GM19397 (cell line): ENCODE measurements at regions not wholly inside any gene's neighbourhood (a gene's known extent, or its start where the extent isn't known, plus 50 kb on each side); places are given as distances from the start of the nearest gene placed in this dataset.
"Not testable (repeated sequence)": the region's sequence is repeated elsewhere in the genome, so short reads cannot be mapped to it uniquely, and the experiment has no call there.

ENCODE experiments used
- ATAC-seq: cut with Tn5 transposase; IDR thresholded peaks from one replicate; pipeline ENCODE4 v1.9.1; 2021; ENCODE audit warnings: mild to moderate bottlenecking, moderate library complexity; ENCODE audit not compliant: unreplicated experiment

GRCh38 chr14:30413184-30413583 is 145.8 kb upstream of the G2E3 start:
- ATAC-seq = not testable (repeated sequence)

DNA sequence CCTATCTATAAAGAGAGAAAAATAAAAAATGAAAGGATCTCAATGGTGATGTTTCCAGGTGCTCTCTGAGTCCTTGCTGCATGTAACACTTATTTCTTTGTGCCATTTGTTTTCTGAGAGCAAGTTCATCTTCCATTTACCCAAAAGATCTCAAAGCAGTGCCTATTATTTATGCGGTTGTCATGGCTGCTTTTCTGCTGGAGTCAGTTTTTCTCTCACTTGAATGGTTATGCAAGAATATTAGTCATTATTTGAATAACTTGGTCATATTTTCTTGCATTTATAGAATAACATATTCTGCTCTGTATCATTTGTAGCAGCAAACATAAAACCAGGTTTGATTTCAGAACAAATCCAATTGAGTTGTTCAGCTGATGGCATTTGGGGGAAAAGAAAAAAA is 141.8 kb upstream of the G2E3 start:
- no peak for ATAC-seq

DNA sequence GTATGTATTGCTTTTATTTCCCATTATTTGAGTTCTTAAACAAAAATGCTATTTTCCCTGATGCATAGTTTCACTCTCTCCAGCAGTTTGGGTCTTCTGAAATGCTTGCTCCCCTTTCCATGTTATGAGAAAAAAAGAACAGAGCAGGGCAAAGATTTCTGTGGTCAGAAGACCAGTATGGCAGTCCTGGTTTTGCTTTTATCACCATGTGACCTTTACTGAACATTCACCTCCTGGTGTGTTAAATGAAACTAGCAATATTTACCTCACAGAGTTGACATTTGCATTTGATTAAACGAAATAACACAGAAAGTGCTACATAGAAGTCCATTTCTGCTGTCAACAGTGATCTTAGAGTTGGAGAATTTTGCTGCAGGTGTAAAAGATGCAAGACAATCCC is 141.0 kb upstream of the G2E3 start:
- no peak for ATAC-seq

DNA sequence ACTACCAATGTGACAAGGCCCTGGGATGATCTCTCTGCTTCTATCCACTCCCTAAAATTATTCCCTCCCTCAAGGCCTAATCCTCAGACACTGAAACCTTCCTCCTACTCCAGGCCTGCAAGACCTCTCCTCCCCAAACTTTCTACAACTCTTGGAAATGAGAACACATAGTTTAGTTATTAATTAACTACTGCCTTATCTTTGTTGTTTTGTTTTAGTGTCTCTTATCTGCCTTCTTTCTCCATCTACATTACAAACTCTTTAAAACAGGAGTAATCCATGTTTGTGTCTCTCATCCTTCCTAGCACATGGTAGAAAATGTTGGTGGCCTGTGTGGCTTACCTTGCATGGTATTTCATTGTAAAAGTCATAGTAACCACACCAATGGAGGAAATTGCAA is 139.9 kb upstream of the G2E3 start:
- no peak for ATAC-seq

DNA sequence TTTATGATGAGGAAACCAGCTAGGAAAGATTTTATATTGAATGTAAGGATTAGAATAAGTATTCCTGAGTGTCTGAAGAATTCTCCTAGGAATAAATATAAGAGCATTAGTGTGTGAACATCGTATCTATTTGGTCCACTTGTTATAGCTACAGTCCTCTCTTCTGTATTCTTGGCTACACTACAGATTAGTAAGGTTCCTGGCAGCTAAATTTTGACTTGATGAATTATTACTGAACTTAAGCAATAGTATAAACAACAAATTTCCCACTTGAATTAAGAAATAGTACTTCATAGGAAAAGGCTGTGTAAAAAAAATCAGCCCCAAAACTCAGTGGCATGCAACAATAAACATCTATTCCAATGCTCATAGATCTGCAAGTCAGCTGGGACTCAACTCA is 138.4 kb upstream of the G2E3 start:
- no peak for ATAC-seq

DNA sequence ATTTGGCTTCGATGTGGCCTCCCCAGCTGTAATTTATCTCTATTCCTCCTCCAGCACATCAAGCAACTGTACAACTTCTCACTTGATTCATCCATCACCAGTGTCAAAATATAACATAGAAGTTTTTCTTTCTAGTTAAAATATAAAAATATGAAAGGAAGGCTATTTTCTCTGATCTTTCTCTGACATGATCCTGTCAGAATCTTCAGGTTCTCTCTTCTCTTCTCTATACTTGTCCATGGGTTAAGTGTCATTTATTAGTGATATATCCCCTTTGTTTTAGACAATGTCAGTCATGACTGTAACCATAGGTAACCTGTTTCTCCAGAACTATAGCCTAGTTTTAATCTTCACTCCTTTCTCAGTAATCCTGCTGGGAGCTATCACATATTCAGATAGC is 132.5 kb upstream of the G2E3 start:
- no peak for ATAC-seq

DNA sequence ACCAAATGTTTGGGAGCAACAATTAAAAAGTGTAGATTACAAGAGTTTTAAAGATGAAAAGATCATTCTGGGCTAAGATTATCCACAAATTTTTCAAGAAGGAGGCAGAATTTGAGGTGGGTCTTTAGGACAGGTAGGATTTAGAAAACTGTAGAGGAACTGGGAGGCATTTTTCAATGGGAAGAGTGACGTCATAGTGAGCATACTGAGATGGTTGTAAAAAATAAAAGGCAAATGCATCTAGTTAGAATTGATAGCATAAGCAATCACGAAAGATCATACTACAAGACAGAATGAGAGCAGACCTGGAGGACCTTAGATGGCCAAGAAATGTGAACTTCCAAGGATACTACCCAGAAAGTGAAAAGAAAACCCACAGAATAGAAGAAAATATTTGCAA is 131.6 kb upstream of the G2E3 start:
- ATAC-seq = no peak

- no peak for ATAC-seq
Observed at GRCh38 chr14:30427846-30428245, 131.1 kb upstream of the G2E3 start.

- no peak for ATAC-seq
Observed at GRCh38 chr14:30431552-30431951, 127.4 kb upstream of the G2E3 start.

DNA sequence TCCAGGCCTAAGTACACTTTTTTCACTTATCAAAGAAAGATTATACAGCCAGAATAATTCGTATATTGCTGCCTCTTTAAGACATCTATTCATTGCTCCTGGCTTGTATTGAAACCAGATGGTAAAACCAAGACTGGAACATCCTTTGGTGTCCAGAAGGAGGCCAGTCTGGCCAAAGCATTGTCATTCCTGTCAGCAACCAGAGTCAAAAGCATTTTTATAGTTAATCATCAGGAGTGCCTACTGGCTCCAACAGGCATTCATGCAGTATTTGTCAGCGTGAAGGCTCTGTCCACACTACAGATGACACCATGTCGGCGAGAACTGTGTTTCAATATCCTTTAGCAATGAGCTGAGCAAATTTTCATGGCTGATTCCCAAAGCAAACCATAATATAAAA is 118.0 kb upstream of the G2E3 start:
- no peak for ATAC-seq

- ATAC-seq = no peak
Observed at GRCh38 chr14:30443368-30444007, 115.5 kb upstream of the G2E3 start.

- ATAC-seq = no peak
Observed at GRCh38 chr14:30444451-30444850, 114.5 kb upstream of the G2E3 start.

- ATAC-seq = no peak
Observed at GRCh38 chr14:30445011-30445793, 113.8 kb upstream of the G2E3 start.

DNA sequence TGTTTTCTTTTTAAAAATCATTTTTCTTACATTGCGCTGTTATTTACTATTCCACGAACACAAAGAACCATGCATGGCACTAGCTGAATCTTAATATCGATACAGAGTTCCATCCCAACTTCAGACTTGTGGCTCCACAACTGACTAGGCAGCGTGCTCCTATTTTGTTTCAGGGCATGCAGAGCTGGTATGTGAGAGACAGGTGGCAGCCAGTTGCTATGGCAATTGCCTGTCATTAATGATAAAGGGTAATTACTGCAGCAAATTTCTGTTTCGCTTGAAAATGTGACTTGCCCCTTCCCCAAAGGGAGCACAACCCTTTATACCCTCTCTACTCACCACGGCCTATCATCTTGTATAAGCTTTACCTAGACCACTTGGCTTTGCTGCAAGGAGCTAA is 113.1 kb upstream of the G2E3 start:
- no peak for ATAC-seq

DNA sequence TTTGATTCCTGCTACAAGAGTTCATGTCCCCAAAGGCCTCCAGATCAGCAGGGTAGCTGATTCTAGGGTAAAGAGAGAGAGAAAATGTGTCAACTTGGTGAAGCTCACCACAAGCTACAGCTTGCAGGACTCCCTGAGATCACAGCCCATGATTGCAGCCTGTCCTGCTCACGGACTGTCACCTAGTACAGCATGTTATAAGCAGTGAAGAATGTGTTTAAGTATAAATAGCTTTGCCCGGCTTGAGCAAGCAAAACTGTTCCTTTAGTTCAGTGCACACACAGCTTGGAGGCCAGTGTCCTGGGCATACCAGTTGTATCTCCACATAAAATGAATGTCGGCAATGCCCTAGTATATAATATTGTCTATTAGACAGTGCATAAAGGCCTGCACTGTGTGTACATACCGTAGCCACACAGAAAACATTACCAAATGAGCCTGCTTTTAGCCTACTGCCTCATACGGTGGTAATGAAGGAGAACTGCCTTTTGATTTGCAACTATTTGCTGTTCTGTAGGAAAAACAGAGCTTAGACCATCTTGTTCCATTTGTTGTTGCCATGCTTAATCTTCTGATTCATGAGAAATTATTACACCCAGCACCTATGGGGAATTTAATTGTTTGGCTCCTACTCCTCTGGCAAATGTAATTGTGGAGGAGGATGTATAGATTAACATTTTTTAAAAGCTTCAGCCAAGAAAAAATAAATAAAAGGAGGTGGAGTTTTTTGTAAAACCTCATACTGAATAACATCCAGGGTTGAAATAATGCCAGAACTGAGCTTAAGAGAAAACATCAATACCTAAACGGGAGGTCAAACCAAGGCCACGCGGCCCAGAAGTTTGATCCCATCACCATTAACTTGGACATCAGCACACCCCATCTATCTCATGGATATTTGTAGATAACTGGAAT is 108.1 kb upstream of the G2E3 start:
- ATAC-seq = no peak

GRCh38 chr14:30456296-30456695 is 102.7 kb upstream of the G2E3 start:
- ATAC-seq = no peak

- ATAC-seq = no peak
Observed at GRCh38 chr14:30462358-30462757, 96.6 kb upstream of the G2E3 start.

GRCh38 chr14:30464481-30464880 is 94.5 kb upstream of the G2E3 start:
- ATAC-seq = no peak

GRCh38 chr14:30468354-30468753 is 90.6 kb upstream of the G2E3 start:
- no peak for ATAC-seq

- ATAC-seq = no peak
Observed at GRCh38 chr14:30471980-30472379, 87.0 kb upstream of the G2E3 start.

- not testable (repeated sequence) for ATAC-seq
Observed at GRCh38 chr14:30473846-30474696, 84.9 kb upstream of the G2E3 start.
